Loucy (cell line): ENCODE measurements at regions not wholly inside any gene's neighbourhood (a gene's known extent, or its start where the extent isn't known, plus 50 kb on each side); places are given as distances from the start of the nearest gene placed in this dataset.

Experiments
- H2AFZ ChIP-seq: fragments of 200-600 bp; sonication (generic); 2 replicates; pipeline ENCODE4 v1.6.0; 2016; ENCODE audit warnings: antibody characterized with exemption, mild to moderate bottlenecking, low read length, moderate library complexity
- H3F3A ChIP-seq: fragments of 200-600 bp; 2 replicates; pipeline ENCODE4 v1.6.0; 2016; ENCODE audit warnings: antibody characterized with exemption, low read depth, mild to moderate bottlenecking
- H3K27me3 ChIP-seq: fragments of 200-600 bp; sonication (generic); 2 replicates; pipeline ENCODE4 v1.6.1; 2014; ENCODE audit warnings: low read length, mild to moderate bottlenecking; ENCODE audit not compliant: insufficient read depth, poor library complexity, severe bottlenecking
- H3K36me3 ChIP-seq: fragments of 200-600 bp; sonication (generic); 2 replicates; pipeline ENCODE4 v1.6.1; 2016; ENCODE audit warnings: low read length; ENCODE audit not compliant: insufficient read depth
- H3K4me1 ChIP-seq: fragments of 200-600 bp; sonication (generic); 2 replicates; pipeline ENCODE4 v1.5.1; 2014; ENCODE audit warnings: low read length, mild to moderate bottlenecking; ENCODE audit not compliant: insufficient read depth, poor library complexity, severe bottlenecking
- H3K4me2 ChIP-seq: fragments of 200-600 bp; sonication (generic); 2 replicates; pipeline ENCODE4 v1.6.0; 2014; ENCODE audit warnings: antibody characterized with exemption, low read length, low read depth, mild to moderate bottlenecking; ENCODE audit not compliant: poor library complexity, severe bottlenecking
- H3K4me3 ChIP-seq: fragments of 200-600 bp; sonication (generic); 2 replicates; pipeline ENCODE4 v1.5.1; 2014; ENCODE audit warnings: low read length, mild to moderate bottlenecking, mixed read lengths; ENCODE audit not compliant: poor library complexity, severe bottlenecking
- H3K79me2 ChIP-seq: fragments of 200-600 bp; sonication (generic); 2 replicates; pipeline ENCODE4 v1.6.1; 2014; ENCODE audit warnings: low read length; ENCODE audit not compliant: insufficient read depth
- H3K9ac ChIP-seq: fragments of 200-600 bp; sonication (generic); 2 replicates; pipeline ENCODE4 v1.6.0; 2014; ENCODE audit warnings: mild to moderate bottlenecking, low read depth, low read length, moderate library complexity; ENCODE audit not compliant: poor library complexity, severe bottlenecking
- H3K9me2 ChIP-seq: fragments of 200-600 bp; sonication (generic); replicated peaks from 2 replicates; pipeline ENCODE4 v1.6.1; 2016; ENCODE audit warnings: low read depth, low read length, mixed read lengths
- H3K9me3 ChIP-seq: fragments of 200-600 bp; sonication (generic); 2 replicates; pipeline ENCODE4 v1.6.1; 2014; ENCODE audit warnings: mild to moderate bottlenecking, antibody characterized with exemption, low read length, low read depth; ENCODE audit not compliant: insufficient read depth
- H4K20me1 ChIP-seq: fragments of 200-600 bp; sonication (generic); 2 replicates; pipeline ENCODE4 v1.6.0; 2014; ENCODE audit warnings: antibody characterized with exemption, low read length, mild to moderate bottlenecking; ENCODE audit not compliant: insufficient read depth, poor library complexity, severe bottlenecking
- CTCF ChIP-seq: fragments of 200-600 bp; sonication (generic); conservative IDR thresholded peaks from 2 replicates; pipeline ENCODE4 v1.5.1; 2014; ENCODE audit warnings: mild to moderate bottlenecking, antibody characterized with exemption, low read length
- EZH2phosphoT487 ChIP-seq: fragments of 200-600 bp; IDR thresholded peaks from 2 replicates; pipeline ENCODE4 v1.6.1; 2018; ENCODE audit warnings: antibody characterized with exemption, mild to moderate bottlenecking, moderate library complexity, borderline replicate concordance

- Histone ChIP-seq H3K27me3 (no peaks in the 10 kb centered on the region), H3K4me3 (no peak overlapping the region), H3K79me2 (no peaks in the 10 kb centered on the region), H3K36me3 (no peaks in the 10 kb centered on the region), H2AFZ (no peak overlapping the region), H4K20me1 (no peaks in the 10 kb centered on the region), H3K9me3 (no peaks in the 10 kb centered on the region), H3K9ac (no peak overlapping the region), H3K4me1 (no peaks in the 10 kb centered on the region), H3K9me2 (no peaks in the 10 kb centered on the region), H3F3A (no peaks in the 10 kb centered on the region), H3K4me2 (no peak overlapping the region)
- TF ChIP-seq CTCF (no peak), EZH2phosphoT487 (no peak)
These were observed 826.9 kb upstream of the PCDH9 start for GRCh38 chr13:68056816-68057710.

- H3K27me3 ChIP-seq, result no peaks in the 10 kb centered on the region
- no peak overlapping the region for H2AFZ ChIP-seq
- H3K9ac ChIP-seq, result no peak overlapping the region
- H3K9me2 ChIP-seq, result no peaks in the 10 kb centered on the region
- no peaks in the 10 kb centered on the region for H3K9me3 ChIP-seq
- no peak for TF ChIP-seq EZH2phosphoT487
- no peaks in the 10 kb centered on the region for H3K36me3 ChIP-seq
- no peak overlapping the region for H3K4me3 ChIP-seq
- no peaks in the 10 kb centered on the region for H3K4me1 ChIP-seq
- no peaks in the 10 kb centered on the region for H3K79me2 ChIP-seq
- H4K20me1 ChIP-seq, result no peaks in the 10 kb centered on the region
- no peaks in the 10 kb centered on the region for H3F3A ChIP-seq
- H3K4me2 ChIP-seq, result no peak overlapping the region
These were observed 821.8 kb upstream of the PCDH9 start for GRCh38 chr13:68051910-68052309.

- Histone ChIP-seq H3K36me3 (no peaks in the 10 kb centered on the region), H4K20me1 (no peaks in the 10 kb centered on the region), H3K9me2 (no peaks in the 10 kb centered on the region), H3K4me3 (no peak overlapping the region), H3K9me3 (no peaks in the 10 kb centered on the region), H3K9ac (no peak overlapping the region), H3K27me3 (no peaks in the 10 kb centered on the region), H2AFZ (no peak overlapping the region), H3K79me2 (no peaks in the 10 kb centered on the region), H3F3A (no peaks in the 10 kb centered on the region), H3K4me2 (no peak overlapping the region), H3K4me1 (no peaks in the 10 kb centered on the region)
- TF ChIP-seq CTCF (no peak), EZH2phosphoT487 (no peak)
These were observed 820.6 kb upstream of the PCDH9 start for GRCh38 chr13:68050761-68051160.
